Keratinocyte (primary cell): ENCODE measurements at regions not wholly inside any gene's neighbourhood (a gene's known extent, or its start where the extent isn't known, plus 50 kb on each side); places are given as distances from the start of the nearest gene placed in this dataset.

Source experiments
- DNase-seq: peaks from one replicate; pipeline ENCODE4 v3.0.0-alpha.2; 2011; ENCODE audit warnings: low read depth, missing footprints, low spot score
- FAIRE-seq: peaks from 2 replicates; lab custom pipeline; 2011; peaks lifted over from hg19 to GRCh38; lab: Jason Lieb, UNC
- H2AFZ ChIP-seq: 2 replicates; pipeline ENCODE4 v1.6.0; 2012; ENCODE audit warnings: low read length, control low read depth, inconsistent platforms; ENCODE audit not compliant: control insufficient read depth
- H3K27ac ChIP-seq: 2 replicates; pipeline ENCODE4 v1.5.1; 2011; ENCODE audit warnings: low read length; ENCODE audit not compliant: control insufficient read depth, insufficient read depth
- H3K27me3 ChIP-seq: 3 replicates; pipeline ENCODE4 v1.6.0; 2011; ENCODE audit warnings: low read length; ENCODE audit not compliant: control insufficient read depth, insufficient read depth; ENCODE audit errors: extremely low read depth
- H3K36me3 ChIP-seq, 2 experiments: 2 replicates in 1 of 2; 3 replicates in 1 of 2; pipeline ENCODE4 v1.5.1; 2011; ENCODE audit warnings: low read length in 2 of 2, mild to moderate bottlenecking in 1 of 2; ENCODE audit not compliant: control insufficient read depth in 2 of 2, insufficient read depth in 2 of 2; ENCODE audit errors: extremely low read depth in 1 of 2
- H3K4me1 ChIP-seq: 3 replicates; pipeline ENCODE4 v1.5.1; 2011; ENCODE audit warnings: low read length; ENCODE audit not compliant: control insufficient read depth, insufficient read depth; ENCODE audit errors: extremely low read depth
- H3K4me2 ChIP-seq: 3 replicates; pipeline ENCODE4 v1.6.0; 2011; ENCODE audit warnings: low read depth, low read length; ENCODE audit not compliant: control insufficient read depth, insufficient read depth; ENCODE audit errors: extremely low read depth
- H3K4me3 ChIP-seq, 3 experiments: fragments of 200-600 bp in 1 of 3; sonication (generic) in 1 of 3; 2 replicates in 2 of 3; 3 replicates in 1 of 3; pipeline ENCODE4 v1.5.1; 2011 to 2016; ENCODE audit warnings: low read length in 3 of 3, mild to moderate bottlenecking in 3 of 3, control low read depth in 2 of 3, inconsistent platforms in 1 of 3, low read depth in 1 of 3, mixed read lengths in 1 of 3, mixed run types in 1 of 3, moderate library complexity in 1 of 3; ENCODE audit not compliant: control insufficient read depth in 2 of 3, insufficient read depth in 2 of 3; ENCODE audit errors: extremely low read depth in 1 of 3
- H3K79me2 ChIP-seq: 2 replicates; pipeline ENCODE4 v1.6.0; 2012; ENCODE audit warnings: low read length; ENCODE audit not compliant: control insufficient read depth, insufficient read depth
- H3K9ac ChIP-seq: 3 replicates; pipeline ENCODE4 v1.6.0; 2011; ENCODE audit warnings: low read length; ENCODE audit not compliant: control insufficient read depth, insufficient read depth; ENCODE audit errors: extremely low read depth
- H3K9me1 ChIP-seq: 3 replicates; pipeline ENCODE4 v1.6.0; 2011; ENCODE audit warnings: low read length; ENCODE audit not compliant: control insufficient read depth, insufficient read depth; ENCODE audit errors: extremely low read depth
- H3K9me3 ChIP-seq: 2 replicates; pipeline ENCODE4 v1.5.1; 2012; ENCODE audit warnings: low read depth, low read length; ENCODE audit not compliant: control insufficient read depth
- H4K20me1 ChIP-seq: 3 replicates; pipeline ENCODE4 v1.6.0; 2011; ENCODE audit warnings: low read length; ENCODE audit not compliant: control insufficient read depth, insufficient read depth; ENCODE audit errors: extremely low read depth
- CTCF ChIP-seq, 3 experiments: IDR thresholded peaks in 1 of 3; conservative IDR thresholded peaks in 1 of 3; optimal IDR thresholded peaks in 1 of 3; 2 replicates in 2 of 3; 3 replicates in 1 of 3; pipeline versions ENCODE3 to v1.5.1; 2011; ENCODE audit warnings: low read length in 3 of 3, mild to moderate bottlenecking in 3 of 3, moderate library complexity in 2 of 3, control low read depth in 1 of 3, inconsistent platforms in 1 of 3; ENCODE audit not compliant: insufficient read depth in 2 of 3; ENCODE audit errors: extremely low read depth in 1 of 3
- EZH2 ChIP-seq: IDR thresholded peaks from one replicate; pipeline ENCODE4 v1.6.1; 2012; ENCODE audit warnings: inconsistent platforms, mild to moderate bottlenecking, low read length, moderate library complexity
- dilution Hi-C: fragments of 300-500 bp; cut with MboI; formaldehyde crosslinking; loops from one replicate; pipeline ENCODE4 v1.7.0; 2020; ENCODE audit warnings: low sequenced_read_pairs; ENCODE audit not compliant: extremely low pct_ligation_motif_present

- Histone ChIP-seq H3K9me3 (no peaks in the 10 kb centered on the region), H3K9ac (no peak overlapping the region), H3K36me3 (no peaks in the 10 kb centered on the region), H3K27ac (no peak overlapping the region), H3K4me1 (no peaks in the 10 kb centered on the region), H3K27me3 (no peaks in the 10 kb centered on the region), H4K20me1 (no peaks in the 10 kb centered on the region), H2AFZ (no peak overlapping the region), H3K79me2 (no peaks in the 10 kb centered on the region), H3K9me1 (no peaks in the 10 kb centered on the region), H3K4me3 (no peak overlapping the region), H3K4me2 (no peak overlapping the region)
- FAIRE-seq (no peak), DNase-seq (no peak)
- dilution Hi-C loops = no loop called here
- no peak for TF ChIP-seq EZH2
- no peak for TF ChIP-seq CTCF (optimal IDR thresholded peaks at IDR 0.05 in 1 of 3, IDR thresholded peaks at IDR 0.05 in 1 of 3, conservative IDR thresholded peaks at IDR 0.05 in 1 of 3; ENCODE audit: extremely low read depth in 1 of 3, insufficient read depth in 2 of 3, low read length in 3 of 3)
Measured at GRCh38 chr1:81714636-81715035, 86.1 kb upstream of the ADGRL2 start.

GRCh38 chr1:81712425-81712824, 88.3 kb upstream of the ADGRL2 start:
- Histone ChIP-seq H3K9me3 (no peaks in the 10 kb centered on the region), H3K79me2 (no peaks in the 10 kb centered on the region), H3K4me1 (peaks cover 1% of the 10 kb centered on the region), H3K9ac (no peak overlapping the region), H3K4me2 (no peak overlapping the region), H3K27ac (no peak overlapping the region), H2AFZ (no peak overlapping the region), H3K9me1 (no peaks in the 10 kb centered on the region), H3K4me3 (no peak overlapping the region), H3K27me3 (no peaks in the 10 kb centered on the region), H4K20me1 (no peaks in the 10 kb centered on the region), H3K36me3 (no peaks in the 10 kb centered on the region)
- dilution Hi-C loops = no loop called here
- no peak for DNase-seq
- TF ChIP-seq CTCF (optimal IDR thresholded peaks at IDR 0.05 in 1 of 3, IDR thresholded peaks at IDR 0.05 in 1 of 3, conservative IDR thresholded peaks at IDR 0.05 in 1 of 3; ENCODE audit: extremely low read depth in 1 of 3, insufficient read depth in 2 of 3, low read length in 3 of 3) (no peak), EZH2 (no peak)
- no peak for FAIRE-seq
